ENCODE measurements at regions not wholly inside any gene's neighbourhood (a gene's known extent, or its start where the extent isn't known, plus 50 kb on each side); places are given as distances from the start of the nearest gene placed in this dataset.

GRCh38 chr7:131898418-131898817, 342.0 kb upstream of the PODXL start:
- H3K27ac ChIP-seq (ENCODE audit: control insufficient read depth, insufficient read depth, low read length) = no peak overlapping the region
- no peaks in the 10 kb centered on the region for H3K27me3 ChIP-seq (ENCODE audit: control insufficient read depth, extremely low read depth, insufficient read depth, low read length)
- H3K9me1 ChIP-seq (ENCODE audit: control insufficient read depth, extremely low read depth, insufficient read depth, low read length) = no peaks in the 10 kb centered on the region
- H3K9me3 ChIP-seq (ENCODE audit: control insufficient read depth, low read depth, low read length) = no peaks in the 10 kb centered on the region
- H3K79me2 ChIP-seq (ENCODE audit: control insufficient read depth, insufficient read depth, low read length) = no peaks in the 10 kb centered on the region
- H4K20me1 ChIP-seq (ENCODE audit: control insufficient read depth, extremely low read depth, insufficient read depth, low read length) = no peaks in the 10 kb centered on the region
- FAIRE-seq (peak; percentile 9), DNase-seq (ENCODE audit: low read depth, low spot score) (no peak)
- H3K4me3 ChIP-seq (ENCODE audit: control insufficient read depth in 2 of 3, extremely low read depth in 1 of 3, insufficient read depth in 2 of 3, low read depth in 1 of 3, low read length in 3 of 3) = no peak overlapping the region
- TF ChIP-seq, protein P1, sequence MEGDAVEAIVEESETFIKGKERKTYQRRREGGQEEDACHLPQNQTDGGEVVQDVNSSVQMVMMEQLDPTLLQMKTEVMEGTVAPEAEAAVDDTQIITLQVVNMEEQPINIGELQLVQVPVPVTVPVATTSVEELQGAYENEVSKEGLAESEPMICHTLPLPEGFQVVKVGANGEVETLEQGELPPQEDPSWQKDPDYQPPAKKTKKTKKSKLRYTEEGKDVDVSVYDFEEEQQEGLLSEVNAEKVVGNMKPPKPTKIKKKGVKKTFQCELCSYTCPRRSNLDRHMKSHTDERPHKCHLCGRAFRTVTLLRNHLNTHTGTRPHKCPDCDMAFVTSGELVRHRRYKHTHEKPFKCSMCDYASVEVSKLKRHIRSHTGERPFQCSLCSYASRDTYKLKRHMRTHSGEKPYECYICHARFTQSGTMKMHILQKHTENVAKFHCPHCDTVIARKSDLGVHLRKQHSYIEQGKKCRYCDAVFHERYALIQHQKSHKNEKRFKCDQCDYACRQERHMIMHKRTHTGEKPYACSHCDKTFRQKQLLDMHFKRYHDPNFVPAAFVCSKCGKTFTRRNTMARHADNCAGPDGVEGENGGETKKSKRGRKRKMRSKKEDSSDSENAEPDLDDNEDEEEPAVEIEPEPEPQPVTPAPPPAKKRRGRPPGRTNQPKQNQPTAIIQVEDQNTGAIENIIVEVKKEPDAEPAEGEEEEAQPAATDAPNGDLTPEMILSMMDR (optimal IDR thresholded peaks at IDR 0.05 in 1 of 3, IDR thresholded peaks at IDR 0.05 in 1 of 3, conservative IDR thresholded peaks at IDR 0.05 in 1 of 3; ENCODE audit: extremely low read depth in 1 of 3, insufficient read depth in 2 of 3, low read length in 3 of 3) = no peak
- TF ChIP-seq EZH2 (IDR thresholded peaks at IDR 0.05; ENCODE audit: low read length) = no peak
- H3K4me1 ChIP-seq (ENCODE audit: control insufficient read depth, extremely low read depth, insufficient read depth, low read length) = peaks cover 41% of the 10 kb centered on the region
- H3K9ac ChIP-seq (ENCODE audit: control insufficient read depth, extremely low read depth, insufficient read depth, low read length) = no peak overlapping the region
- no peaks in the 10 kb centered on the region for H3K36me3 ChIP-seq (ENCODE audit: control insufficient read depth in 2 of 2, extremely low read depth in 1 of 2, insufficient read depth in 2 of 2, low read length in 2 of 2)
- no peak overlapping the region for H3K4me2 ChIP-seq (ENCODE audit: control insufficient read depth, extremely low read depth, insufficient read depth, low read depth, low read length)
- dilution Hi-C loops (cut with MboI; ENCODE audit: extremely low pct_ligation_motif_present, low sequenced_read_pairs) = no loop called here
- H2AFZ ChIP-seq (ENCODE audit: control insufficient read depth, low read length) = no peak overlapping the region

DNA sequence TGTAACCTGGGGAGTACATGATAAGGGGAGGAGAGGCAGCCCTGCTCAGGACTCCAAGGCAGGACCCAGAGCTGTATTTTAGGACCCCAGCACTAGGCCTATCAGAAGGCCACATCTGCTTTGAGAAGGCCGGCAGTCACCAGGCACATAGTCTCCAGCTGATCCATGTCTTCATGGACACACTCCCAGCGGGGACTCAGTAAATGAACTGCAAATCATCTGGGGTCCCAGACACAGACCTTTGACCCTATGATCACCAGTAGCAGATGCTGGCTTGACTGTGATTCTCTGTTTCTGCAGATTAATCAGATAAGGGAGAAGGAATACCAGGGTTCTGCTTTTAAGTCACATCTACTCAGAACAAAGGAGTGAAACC, 341.4 kb upstream of the PODXL start:
- no peak overlapping the region for H3K27ac ChIP-seq (ENCODE audit: control insufficient read depth, insufficient read depth, low read length)
- no peak overlapping the region for H3K4me2 ChIP-seq (ENCODE audit: control insufficient read depth, extremely low read depth, insufficient read depth, low read depth, low read length)
- no peaks in the 10 kb centered on the region for H3K9me1 ChIP-seq (ENCODE audit: control insufficient read depth, extremely low read depth, insufficient read depth, low read length)
- peaks cover 41% of the 10 kb centered on the region for H3K4me1 ChIP-seq (ENCODE audit: control insufficient read depth, extremely low read depth, insufficient read depth, low read length)
- H4K20me1 ChIP-seq (ENCODE audit: control insufficient read depth, extremely low read depth, insufficient read depth, low read length) = no peaks in the 10 kb centered on the region
- H3K9ac ChIP-seq (ENCODE audit: control insufficient read depth, extremely low read depth, insufficient read depth, low read length) = no peak overlapping the region
- H3K27me3 ChIP-seq (ENCODE audit: control insufficient read depth, extremely low read depth, insufficient read depth, low read length) = no peaks in the 10 kb centered on the region
- FAIRE-seq = peak; percentile 29
- TF ChIP-seq, protein P1 (optimal IDR thresholded peaks at IDR 0.05 in 1 of 3, IDR thresholded peaks at IDR 0.05 in 1 of 3, conservative IDR thresholded peaks at IDR 0.05 in 1 of 3; ENCODE audit: extremely low read depth in 1 of 3, insufficient read depth in 2 of 3, low read length in 3 of 3) = no peak
- no peak for TF ChIP-seq EZH2 (IDR thresholded peaks at IDR 0.05; ENCODE audit: low read length)
- H2AFZ ChIP-seq (ENCODE audit: control insufficient read depth, low read length) = no peak overlapping the region
- dilution Hi-C loops (cut with MboI; ENCODE audit: extremely low pct_ligation_motif_present, low sequenced_read_pairs) = no loop called here
- no peak for DNase-seq (ENCODE audit: low read depth, low spot score)
- no peaks in the 10 kb centered on the region for H3K9me3 ChIP-seq (ENCODE audit: control insufficient read depth, low read depth, low read length)
- H3K36me3 ChIP-seq (ENCODE audit: control insufficient read depth in 2 of 2, extremely low read depth in 1 of 2, insufficient read depth in 2 of 2, low read length in 2 of 2) = no peaks in the 10 kb centered on the region
- H3K79me2 ChIP-seq (ENCODE audit: control insufficient read depth, insufficient read depth, low read length) = no peaks in the 10 kb centered on the region
- H3K4me3 ChIP-seq (ENCODE audit: control insufficient read depth in 2 of 3, extremely low read depth in 1 of 3, insufficient read depth in 2 of 3, low read depth in 1 of 3, low read length in 3 of 3) = no peak overlapping the region
